SK-N-SH (cell line): ENCODE measurements at regions not wholly inside any gene's neighbourhood (a gene's known extent, or its start where the extent isn't known, plus 50 kb on each side); places are given as distances from the start of the nearest gene placed in this dataset.
"Not testable (repeated sequence)": the region's sequence is repeated elsewhere in the genome, so short reads cannot be mapped to it uniquely, and the experiment has no call there.

Experiments used
- CTCF ChIA-PET: fragments of 300-600, 350-600 bp; formaldehyde crosslinking; extraction: SDS; loops from one replicate; lab custom pipeline; 2021; lab: Yijun Ruan, JAX
- POLR2A ChIA-PET: fragments of 350-600 bp; sonication (Branson Sonifier 250); formaldehyde crosslinking; extraction: SDS; loops from one replicate; lab custom pipeline; 2020; ENCODE audit warnings: antibody characterized with exemption, inconsistent platforms; lab: Yijun Ruan, JAX
- DNase-seq: peaks from one replicate; pipeline ENCODE4 v3.0.0; 2012
- H2AFZ ChIP-seq: fragments of 200-600 bp; sonication (generic); 2 replicates; pipeline ENCODE4 v1.8.1; 2016; ENCODE audit warnings: antibody characterized with exemption, mild to moderate bottlenecking, low read depth
- H3F3A ChIP-seq: fragments of 200-600 bp; sonication (generic); replicated peaks from 2 replicates; pipeline ENCODE3; 2016; ENCODE audit warnings: antibody characterized with exemption, mild to moderate bottlenecking; ENCODE audit not compliant: insufficient read depth
- H3K27ac ChIP-seq, 2 experiments: fragments of 200-500 bp in 1 of 2; fragments of 200-600 bp in 1 of 2; sonication (Bioruptor generic) in 1 of 2; sonication (generic), shearing (Covaris generic) in 1 of 2; 2 replicates each; pipeline versions ENCODE4 v1.5.1 to v1.6.1; 2014 to 2016; ENCODE audit warnings: low read depth in 2 of 2, inconsistent platforms in 1 of 2, low read length in 1 of 2, mild to moderate bottlenecking in 1 of 2, mixed read lengths in 1 of 2
- H3K27me3 ChIP-seq: fragments of 200-600 bp; sonication (generic), shearing (Covaris generic); 2 replicates; pipeline ENCODE4 v1.6.1; 2016; ENCODE audit warnings: mixed run types; ENCODE audit not compliant: insufficient read depth
- H3K36me3 ChIP-seq, 2 experiments: fragments of 200-500 bp in 1 of 2; fragments of 200-600 bp in 1 of 2; sonication (Bioruptor generic) in 1 of 2; sonication (generic) in 1 of 2; replicated peaks in 1 of 2; 2 replicates each; pipeline versions ENCODE3 to v1.5.1; 2014 to 2016; ENCODE audit warnings: low read length in 1 of 2, mild to moderate bottlenecking in 1 of 2; ENCODE audit not compliant: insufficient read depth in 2 of 2, control insufficient read depth in 1 of 2
- H3K4me1 ChIP-seq, 2 experiments: fragments of 200-500 bp in 1 of 2; fragments of 200-600 bp in 1 of 2; sonication (Bioruptor generic) in 1 of 2; sonication (generic), shearing (Covaris generic) in 1 of 2; 2 replicates each; pipeline versions ENCODE4 v1.5.1 to v1.6.1; 2014 to 2016; ENCODE audit warnings: low read depth in 1 of 2, low read length in 1 of 2, mixed run types in 1 of 2; ENCODE audit not compliant: insufficient read depth in 2 of 2, control insufficient read depth in 1 of 2
- H3K4me2 ChIP-seq: fragments of 200-600 bp; sonication (generic), shearing (Covaris generic); 2 replicates; pipeline ENCODE4 v1.6.1; 2017; ENCODE audit warnings: mixed run types
- H3K4me3 ChIP-seq, 2 experiments: fragments of 200-500 bp in 1 of 2; fragments of 200-600 bp in 1 of 2; sonication (Bioruptor generic) in 1 of 2; sonication (generic), shearing (Covaris generic) in 1 of 2; 2 replicates each; pipeline versions ENCODE4 v1.5.1 to v1.8.1; 2014 to 2016; ENCODE audit warnings: low read depth in 2 of 2, inconsistent platforms in 1 of 2, low read length in 1 of 2, mild to moderate bottlenecking in 1 of 2, mixed read lengths in 1 of 2, moderate library complexity in 1 of 2
- H3K79me2 ChIP-seq: fragments of 200-600 bp; sonication (generic); 2 replicates; pipeline ENCODE4 v1.8.1; 2017; ENCODE audit warnings: mild to moderate bottlenecking; ENCODE audit not compliant: insufficient read depth
- H3K9ac ChIP-seq: fragments of 200-600 bp; sonication (generic); 2 replicates; pipeline ENCODE4 v1.6.1; 2017; ENCODE audit warnings: mixed run types
- H3K9me2 ChIP-seq: fragments of 200-600 bp; sonication (generic); 2 replicates; pipeline ENCODE4 v1.6.1; 2017; ENCODE audit warnings: mixed run types
- H3K9me3 ChIP-seq: fragments of 200-600 bp; sonication (generic); 2 replicates; pipeline ENCODE4 v1.6.1; 2017; ENCODE audit warnings: mixed run types, mild to moderate bottlenecking, moderate library complexity
- H4K20me1 ChIP-seq: fragments of 200-600 bp; sonication (generic); 2 replicates; pipeline ENCODE4 v1.6.1; 2017; ENCODE audit warnings: mild to moderate bottlenecking, mixed run types; ENCODE audit not compliant: insufficient read depth
- WGBS: methylation state at CpG from one replicate; pipeline ENCODE4 v1.1.6; 2017; ENCODE audit warnings: low lambda C conversion rate; 5-methylcytosine and 5-hydroxymethylcytosine counted together

DNA sequence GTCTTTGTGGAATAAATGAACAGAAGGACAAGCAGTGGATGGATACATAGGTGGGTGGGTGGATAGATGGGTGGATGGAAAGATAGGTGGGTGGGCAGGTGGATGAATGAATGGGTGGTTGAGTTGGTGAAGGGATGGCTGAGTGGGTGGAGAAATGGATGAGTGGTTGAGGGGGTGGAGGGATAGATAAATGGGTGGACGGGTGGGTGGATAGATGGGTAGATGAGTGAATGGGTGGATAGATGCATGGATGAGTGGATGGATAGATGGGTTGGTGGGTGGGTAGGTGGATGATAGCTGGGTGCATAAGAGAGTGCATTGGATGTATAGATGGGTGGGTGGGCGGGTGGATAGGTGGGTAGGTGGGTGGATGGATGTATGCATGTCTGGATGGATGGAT lies 63.5 kb downstream of the UNC93B1 start:
- H3K9me2 ChIP-seq, H3F3A ChIP-seq, H3K9ac ChIP-seq, POLR2A ChIA-PET, H2AFZ ChIP-seq, H3K4me1 ChIP-seq, H3K9me3 ChIP-seq, H3K4me2 ChIP-seq, DNase-seq, H3K36me3 ChIP-seq, H4K20me1 ChIP-seq, H3K27ac ChIP-seq, H3K27me3 ChIP-seq, H3K79me2 ChIP-seq, H3K4me3 ChIP-seq, CTCF ChIA-PET: not testable (repeated sequence)
- 20% methylated on average over 2 of the region's 2 CpGs for WGBS

DNA sequence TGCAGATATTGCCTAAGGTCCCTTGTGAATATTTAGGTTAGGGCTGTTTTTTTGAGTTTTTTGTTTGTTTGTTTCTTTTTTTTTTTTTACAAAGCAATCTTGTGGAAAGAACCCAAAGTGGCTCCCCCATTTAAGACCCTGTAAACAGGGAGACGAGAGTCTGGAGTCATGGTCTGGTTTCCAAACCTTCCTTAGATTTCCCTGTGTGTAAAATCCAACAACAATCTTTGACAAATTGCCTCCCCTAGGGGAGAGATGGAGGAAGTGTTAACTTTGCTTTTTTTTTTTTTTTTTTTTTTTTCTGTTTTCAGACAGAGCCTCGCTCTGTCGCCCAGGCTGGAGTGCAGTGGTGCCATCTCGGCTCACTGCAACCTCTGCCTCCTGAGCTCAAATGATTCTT lies 64.9 kb downstream of the UNC93B1 start:
- H3K79me2 ChIP-seq, H3K4me3 ChIP-seq, H3K9me2 ChIP-seq, H3K27ac ChIP-seq, H4K20me1 ChIP-seq, H3K4me1 ChIP-seq, H3K4me2 ChIP-seq, H3K36me3 ChIP-seq, DNase-seq, CTCF ChIA-PET, H3K27me3 ChIP-seq, POLR2A ChIA-PET, H3K9ac ChIP-seq, H3F3A ChIP-seq, H2AFZ ChIP-seq, H3K9me3 ChIP-seq: not testable (repeated sequence)
- 42% methylated on average over 1 of the region's 4 CpGs for WGBS

DNA sequence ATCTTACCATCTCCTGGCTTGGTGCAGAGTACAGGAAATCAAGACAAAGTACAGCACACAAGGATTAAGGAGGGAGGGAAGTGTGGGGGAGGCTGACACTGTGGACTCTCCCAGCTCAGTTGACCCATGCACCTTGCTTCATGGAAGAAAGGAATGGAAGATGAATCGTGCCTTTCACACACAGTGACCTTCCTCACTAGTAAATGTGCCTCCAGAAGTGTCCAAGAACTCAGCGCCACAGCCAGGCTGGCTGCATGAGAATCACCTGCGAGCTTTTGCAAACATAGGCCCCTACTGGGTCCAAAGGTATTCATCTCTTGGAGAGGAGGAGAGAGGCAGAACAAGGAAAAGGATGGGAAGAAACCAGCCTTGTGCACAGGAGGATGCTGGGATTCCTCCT lies 65.5 kb downstream of the UNC93B1 start:
- POLR2A ChIA-PET, DNase-seq, H3K79me2 ChIP-seq, H3K9me2 ChIP-seq, H3K9me3 ChIP-seq, H3K4me3 ChIP-seq, H3K27me3 ChIP-seq, H4K20me1 ChIP-seq, H3K36me3 ChIP-seq, H3K4me2 ChIP-seq, H3K9ac ChIP-seq, H3K27ac ChIP-seq, H3K4me1 ChIP-seq, H2AFZ ChIP-seq, CTCF ChIA-PET, H3F3A ChIP-seq: not testable (repeated sequence)
- WGBS: 20% methylated on average over 3 of the region's 3 CpGs

DNA sequence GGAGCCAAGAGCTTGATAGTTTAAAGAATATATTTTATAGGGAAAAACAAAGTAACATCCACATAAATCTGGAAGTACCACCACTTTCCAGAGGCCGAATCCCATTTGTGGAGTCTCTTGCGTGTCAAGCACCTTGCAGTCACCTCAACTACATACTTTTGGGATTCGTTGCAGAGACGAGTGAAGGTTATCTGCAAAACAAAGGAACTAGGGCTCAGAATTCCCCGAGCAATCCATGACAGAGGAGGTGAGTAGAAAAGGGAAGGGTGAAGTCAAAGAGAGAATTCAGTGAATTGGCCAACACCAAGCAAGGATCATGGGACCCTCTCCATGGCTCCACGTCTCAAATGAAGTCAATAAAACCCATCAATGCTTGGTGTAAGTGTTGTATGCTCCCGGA lies 80.3 kb downstream of the UNC93B1 start:
- WGBS: 35% methylated on average over 7 of the region's 7 CpGs

DNA sequence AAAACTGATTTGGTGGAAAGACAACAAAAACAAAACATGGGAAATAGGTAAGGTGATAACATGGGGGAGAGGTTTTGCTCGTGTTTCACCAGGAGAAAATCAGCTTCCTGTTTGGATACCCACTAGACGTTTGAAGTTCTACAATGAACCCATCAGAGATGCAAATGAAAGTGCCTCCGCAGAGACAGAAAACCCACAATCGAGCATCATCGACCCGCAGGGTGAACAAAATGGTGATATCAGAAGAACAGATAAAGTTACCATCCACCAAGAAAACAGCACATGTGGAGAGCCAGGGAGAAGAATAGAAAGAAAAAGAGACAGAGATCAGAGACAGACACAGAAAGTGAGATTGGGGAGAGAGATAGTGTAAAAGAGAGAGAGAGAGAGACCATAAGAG lies 83.4 kb downstream of the UNC93B1 start:
- H3K79me2 ChIP-seq, H3K4me2 ChIP-seq, H3K4me3 ChIP-seq, H3K9me3 ChIP-seq, DNase-seq, H3K27me3 ChIP-seq, H3K27ac ChIP-seq, H3K9me2 ChIP-seq, CTCF ChIA-PET, H2AFZ ChIP-seq, POLR2A ChIA-PET, H3K4me1 ChIP-seq, H3K36me3 ChIP-seq, H3F3A ChIP-seq, H4K20me1 ChIP-seq, H3K9ac ChIP-seq: not testable (repeated sequence)
- WGBS: 52% methylated on average over 6 of the region's 6 CpGs

More for the DNA sequence above, 80.3 kb downstream of the UNC93B1 start:
- H3K9ac ChIP-seq, H3K9me3 ChIP-seq, CTCF ChIA-PET, H3K79me2 ChIP-seq, POLR2A ChIA-PET, H3K36me3 ChIP-seq, H3K4me2 ChIP-seq, H2AFZ ChIP-seq, DNase-seq, H3K4me3 ChIP-seq, H3K27me3 ChIP-seq, H3K4me1 ChIP-seq, H3K27ac ChIP-seq, H3F3A ChIP-seq, H3K9me2 ChIP-seq, H4K20me1 ChIP-seq: not testable (repeated sequence)

DNA sequence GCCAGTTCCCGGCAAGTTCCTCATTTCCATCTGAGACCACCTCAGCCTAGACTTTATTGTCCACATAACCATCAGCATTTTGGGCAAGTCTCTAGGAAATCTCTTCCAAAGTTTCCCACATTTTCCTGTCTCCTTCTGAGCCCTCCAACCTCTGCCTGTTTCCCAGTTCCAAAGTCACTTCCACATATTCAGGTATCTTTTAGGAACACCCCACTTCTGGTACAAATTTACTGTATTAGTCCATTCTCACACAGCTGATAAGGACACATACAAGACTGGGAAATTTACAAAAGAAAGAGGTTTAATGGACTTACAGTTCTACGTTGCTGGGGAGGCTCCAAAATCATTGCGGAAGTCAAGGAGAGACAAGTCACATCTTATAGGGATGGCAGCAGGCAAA lies 91.7 kb downstream of the UNC93B1 start:
- H3K4me1 ChIP-seq, H3K4me3 ChIP-seq, DNase-seq, H3K4me2 ChIP-seq, H3K9ac ChIP-seq, H3K79me2 ChIP-seq, H3K9me2 ChIP-seq, H3K9me3 ChIP-seq, H4K20me1 ChIP-seq, H3K36me3 ChIP-seq, H3F3A ChIP-seq, H3K27me3 ChIP-seq, H3K27ac ChIP-seq, H2AFZ ChIP-seq, POLR2A ChIA-PET, CTCF ChIA-PET: not testable (repeated sequence)
- whole genome bisulfite sequencing: 54% methylated on average over 3 of the region's 3 CpGs

DNA sequence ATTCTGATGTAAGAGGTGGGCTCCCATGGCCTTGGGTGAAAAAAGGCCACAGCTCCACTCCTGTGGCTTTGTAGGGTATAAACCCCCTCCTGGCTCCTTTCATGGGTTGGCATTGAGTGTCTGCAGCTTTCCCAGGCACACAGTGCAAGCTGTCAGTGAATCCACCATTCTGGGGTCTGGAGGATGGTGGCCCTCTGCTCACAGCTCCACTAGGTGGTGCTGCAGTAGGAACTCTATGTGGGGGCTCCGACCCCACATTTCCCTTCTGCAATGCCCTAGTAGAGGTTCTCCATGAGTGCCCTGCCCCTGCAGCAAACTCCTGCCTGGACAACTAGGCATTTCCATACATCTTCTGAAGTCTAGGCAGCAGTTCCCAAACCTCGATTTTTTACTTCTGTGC lies 92.7 kb downstream of the UNC93B1 start:
- H3K4me1 ChIP-seq, H3K4me2 ChIP-seq, H3K27ac ChIP-seq, H3K79me2 ChIP-seq, H3K9me3 ChIP-seq, H2AFZ ChIP-seq, H3K36me3 ChIP-seq, H3F3A ChIP-seq, POLR2A ChIA-PET, DNase-seq, H3K9ac ChIP-seq, H3K4me3 ChIP-seq, H3K27me3 ChIP-seq, H4K20me1 ChIP-seq, H3K9me2 ChIP-seq, CTCF ChIA-PET: not testable (repeated sequence)
- WGBS: 15% methylated on average over 2 of the region's 2 CpGs
